Neural crest cell (in vitro differentiated cells): ENCODE measurements at regions not wholly inside any gene's neighbourhood (a gene's known extent, or its start where the extent isn't known, plus 50 kb on each side); places are given as distances from the start of the nearest gene placed in this dataset.

Source experiments
- DNase-seq: peaks from one replicate; pipeline ENCODE4 v3.0.0; 2021; ENCODE audit warnings: low read depth, mixed read lengths, low spot score
- H3K27ac Mint-ChIP-seq: one replicate; pipeline ENCODE4 v1.8.0; 2021; ENCODE audit warnings: mild to moderate bottlenecking, mixed read lengths; ENCODE audit not compliant: unreplicated experiment
- H3K27me3 Mint-ChIP-seq: 2 replicates; pipeline ENCODE4 v1.8.0; 2021; ENCODE audit warnings: low read depth, mild to moderate bottlenecking, mixed read lengths
- H3K36me3 Mint-ChIP-seq: 2 replicates; pipeline ENCODE4 v1.8.0; 2021; ENCODE audit warnings: low read depth, mild to moderate bottlenecking, mixed read lengths
- H3K4me1 Mint-ChIP-seq: 2 replicates; pipeline ENCODE4 v1.8.0; 2021; ENCODE audit warnings: mixed read lengths
- H3K4me3 Mint-ChIP-seq: one replicate; pipeline ENCODE4 v1.8.0; 2021; ENCODE audit warnings: mild to moderate bottlenecking, mixed read lengths
- H3K9me3 Mint-ChIP-seq: 2 replicates; pipeline ENCODE4 v1.8.0; 2021; ENCODE audit warnings: mixed read lengths
- TF ChIP-seq, protein P1 (sequence below): fragments of 200-600 bp; sonication (generic); conservative IDR thresholded peaks from 2 replicates; pipeline ENCODE4 v1.5.0; 2021; ENCODE audit warnings: antibody characterized with exemption, mild to moderate bottlenecking

DNA sequence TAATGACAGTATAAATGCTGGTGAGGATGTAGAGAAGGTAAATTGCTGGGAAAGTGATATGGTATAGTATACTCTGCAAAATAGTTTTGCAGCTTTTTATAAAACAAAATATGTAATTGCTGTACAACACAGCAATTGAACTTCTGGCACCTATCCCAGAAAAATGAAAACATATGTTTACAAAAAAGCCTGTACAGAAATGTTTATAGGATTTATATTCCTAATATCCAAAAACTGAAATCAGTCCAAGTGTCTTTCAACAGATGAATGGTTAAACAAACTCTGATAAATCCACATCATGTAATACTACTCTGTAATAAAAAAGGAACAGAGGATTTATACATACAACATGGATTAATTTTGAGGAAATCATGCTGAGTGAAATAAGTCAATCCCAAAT is 198.4 kb upstream of the ACTRT1 start:
- no peaks in the 10 kb centered on the region for H3K36me3 Mint-ChIP-seq
- DNase-seq = no peak
- peaks cover 3% of the 10 kb centered on the region for H3K9me3 Mint-ChIP-seq
- H3K27ac Mint-ChIP-seq = no peak overlapping the region
- H3K4me1 Mint-ChIP-seq = no peaks in the 10 kb centered on the region
- TF ChIP-seq, protein P1, sequence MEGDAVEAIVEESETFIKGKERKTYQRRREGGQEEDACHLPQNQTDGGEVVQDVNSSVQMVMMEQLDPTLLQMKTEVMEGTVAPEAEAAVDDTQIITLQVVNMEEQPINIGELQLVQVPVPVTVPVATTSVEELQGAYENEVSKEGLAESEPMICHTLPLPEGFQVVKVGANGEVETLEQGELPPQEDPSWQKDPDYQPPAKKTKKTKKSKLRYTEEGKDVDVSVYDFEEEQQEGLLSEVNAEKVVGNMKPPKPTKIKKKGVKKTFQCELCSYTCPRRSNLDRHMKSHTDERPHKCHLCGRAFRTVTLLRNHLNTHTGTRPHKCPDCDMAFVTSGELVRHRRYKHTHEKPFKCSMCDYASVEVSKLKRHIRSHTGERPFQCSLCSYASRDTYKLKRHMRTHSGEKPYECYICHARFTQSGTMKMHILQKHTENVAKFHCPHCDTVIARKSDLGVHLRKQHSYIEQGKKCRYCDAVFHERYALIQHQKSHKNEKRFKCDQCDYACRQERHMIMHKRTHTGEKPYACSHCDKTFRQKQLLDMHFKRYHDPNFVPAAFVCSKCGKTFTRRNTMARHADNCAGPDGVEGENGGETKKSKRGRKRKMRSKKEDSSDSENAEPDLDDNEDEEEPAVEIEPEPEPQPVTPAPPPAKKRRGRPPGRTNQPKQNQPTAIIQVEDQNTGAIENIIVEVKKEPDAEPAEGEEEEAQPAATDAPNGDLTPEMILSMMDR = no peak
- H3K27me3 Mint-ChIP-seq = no peaks in the 10 kb centered on the region
- no peak overlapping the region for H3K4me3 Mint-ChIP-seq

DNA sequence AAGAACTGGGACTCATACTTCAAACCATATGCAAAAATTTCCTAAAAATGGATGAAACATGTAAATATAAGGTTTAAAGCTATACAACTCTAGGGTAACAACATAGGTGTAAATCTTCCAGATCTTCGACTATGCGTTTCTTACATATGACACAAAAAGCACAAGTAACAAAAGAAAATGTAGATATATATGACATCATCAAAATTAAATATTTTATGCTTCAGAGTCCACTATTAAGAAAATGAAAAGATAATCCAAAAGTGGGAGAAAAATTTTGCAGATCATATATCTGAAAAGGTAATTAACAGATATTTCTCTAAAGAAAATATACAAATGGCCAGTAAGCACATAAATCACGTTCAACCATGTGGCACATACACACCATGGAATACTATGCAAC is 164.2 kb upstream of the ACTRT1 start:
- H3K4me3 Mint-ChIP-seq = no peak overlapping the region
- TF ChIP-seq, protein P1 = no peak
- H3K27me3 Mint-ChIP-seq = no peaks in the 10 kb centered on the region
- H3K9me3 Mint-ChIP-seq = peaks cover 14% of the 10 kb centered on the region
- no peaks in the 10 kb centered on the region for H3K4me1 Mint-ChIP-seq
- no peak for DNase-seq
- H3K27ac Mint-ChIP-seq = no peak overlapping the region
- H3K36me3 Mint-ChIP-seq = no peaks in the 10 kb centered on the region

DNA sequence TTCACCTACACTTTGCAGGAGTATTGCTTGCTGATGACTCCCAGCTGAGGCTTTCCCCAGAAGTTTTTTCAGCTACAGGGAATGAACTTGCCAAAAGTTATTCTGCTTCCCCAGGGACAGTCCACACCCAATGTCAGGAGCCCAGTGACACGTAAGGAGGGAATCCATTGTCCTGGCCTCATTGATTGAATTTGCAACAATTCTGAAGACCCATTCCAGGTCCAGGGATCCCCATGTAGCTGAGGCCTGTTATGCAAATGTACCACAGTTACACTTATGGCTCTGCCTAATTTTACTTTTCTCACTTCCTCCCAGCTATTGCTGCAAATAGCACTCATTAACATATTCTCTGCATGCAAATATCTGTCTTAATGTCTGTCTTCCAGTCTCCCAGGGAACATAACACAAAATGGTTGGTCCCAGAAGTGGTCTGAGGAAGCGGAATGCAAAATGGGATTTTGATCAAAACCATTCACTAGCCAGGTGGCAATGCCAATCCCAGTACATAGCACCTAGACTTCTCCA is 113.7 kb upstream of the ACTRT1 start:
- no peak overlapping the region for H3K27ac Mint-ChIP-seq
- TF ChIP-seq, protein P1 = no peak
- no peaks in the 10 kb centered on the region for H3K36me3 Mint-ChIP-seq
- no peak for DNase-seq
- no peaks in the 10 kb centered on the region for H3K27me3 Mint-ChIP-seq
- no peaks in the 10 kb centered on the region for H3K4me1 Mint-ChIP-seq
- H3K9me3 Mint-ChIP-seq = peaks cover 4% of the 10 kb centered on the region
- H3K4me3 Mint-ChIP-seq = no peak overlapping the region

DNA sequence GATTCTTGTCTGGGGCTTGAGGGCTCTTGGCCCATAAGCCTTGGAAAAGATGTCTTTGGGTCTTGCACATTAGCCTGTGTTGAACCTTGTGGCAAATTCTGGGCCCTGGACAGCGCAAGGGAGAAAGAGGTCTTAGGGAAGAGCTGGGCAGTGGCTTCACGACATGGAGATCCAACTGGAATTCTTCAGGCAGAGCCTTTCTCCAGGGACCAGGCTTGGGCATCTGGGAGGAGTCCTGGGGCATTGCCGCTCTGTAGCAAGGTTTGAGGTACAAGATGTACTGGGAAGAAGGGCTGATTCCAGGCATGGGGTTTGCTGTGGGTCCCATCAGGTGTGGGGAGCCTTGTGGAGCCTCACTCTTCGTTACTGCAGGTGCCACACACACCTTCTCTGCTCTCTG is 104.0 kb upstream of the ACTRT1 start:
- peaks cover 33% of the 10 kb centered on the region for H3K9me3 Mint-ChIP-seq
- no peaks in the 10 kb centered on the region for H3K4me1 Mint-ChIP-seq
- TF ChIP-seq, protein P1 = no peak
- H3K36me3 Mint-ChIP-seq = peaks cover 8% of the 10 kb centered on the region
- H3K27me3 Mint-ChIP-seq = no peaks in the 10 kb centered on the region
- no peak overlapping the region for H3K4me3 Mint-ChIP-seq
- DNase-seq = no peak
- no peak overlapping the region for H3K27ac Mint-ChIP-seq

DNA sequence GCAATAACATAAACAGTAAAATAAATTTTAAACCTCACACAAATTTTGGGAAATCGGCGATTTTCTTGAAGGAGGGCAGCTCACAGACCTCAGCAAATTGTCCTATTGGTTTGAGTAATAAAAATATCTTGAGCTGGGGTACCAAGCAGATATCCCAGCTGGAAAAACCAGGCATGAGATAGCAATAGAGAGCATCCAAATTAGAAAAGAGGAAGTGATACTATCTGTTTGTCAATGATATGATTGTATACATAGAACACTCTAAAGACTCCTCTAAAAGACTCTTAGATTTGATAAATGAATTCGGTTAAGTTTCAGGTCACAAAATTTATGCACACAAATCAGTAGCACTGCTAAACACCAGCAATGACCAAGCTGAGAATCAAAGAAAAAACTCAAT is 90.5 kb upstream of the ACTRT1 start:
- DNase-seq = no peak
- Mint-ChIP-seq H3K9me3 (peaks cover 3% of the 10 kb centered on the region), H3K4me1 (no peaks in the 10 kb centered on the region), H3K36me3 (peaks cover 2% of the 10 kb centered on the region), H3K4me3 (no peak overlapping the region), H3K27me3 (no peaks in the 10 kb centered on the region), H3K27ac (no peak overlapping the region)
- TF ChIP-seq, protein P1 = no peak

DNA sequence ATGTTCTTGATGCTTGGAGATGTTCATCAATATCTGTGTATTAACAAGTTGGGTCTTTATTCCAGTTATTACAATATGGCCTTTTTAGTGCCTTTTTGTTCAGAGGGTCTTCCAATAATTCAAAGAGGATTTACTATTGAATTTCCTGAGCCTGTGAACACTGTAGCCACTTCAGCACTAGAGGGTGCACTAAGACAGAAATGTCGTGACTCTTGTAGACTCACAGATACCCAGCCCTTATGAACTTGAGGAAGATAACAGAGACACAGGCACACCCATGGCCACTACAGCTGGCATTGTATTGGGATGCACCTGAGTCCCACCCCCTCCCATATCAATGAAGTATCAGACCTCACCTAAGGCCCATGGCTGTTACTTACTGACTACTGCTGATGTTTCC is 54.4 kb upstream of the ACTRT1 start:
- peak; percentile 10 for DNase-seq

More for the DNA sequence above, 54.4 kb upstream of the ACTRT1 start:
- no peaks in the 10 kb centered on the region for H3K36me3 Mint-ChIP-seq
- peaks cover 2% of the 10 kb centered on the region for H3K9me3 Mint-ChIP-seq
- H3K4me1 Mint-ChIP-seq = peaks cover 14% of the 10 kb centered on the region
- H3K27ac Mint-ChIP-seq = peak overlapping the region; percentile 50
- no peaks in the 10 kb centered on the region for H3K27me3 Mint-ChIP-seq
- TF ChIP-seq, protein P1 = peak; percentile 65
- H3K4me3 Mint-ChIP-seq = no peak overlapping the region
